ENCODE measurements at regions not wholly inside any gene's neighbourhood (a gene's known extent, or its start where the extent isn't known, plus 50 kb on each side); places are given as distances from the start of the nearest gene placed in this dataset.
"Not testable (repeated sequence)": the region's sequence is repeated elsewhere in the genome, so short reads cannot be mapped to it uniquely, and the experiment has no call there.

GRCh38 chrX:28124416-28124815, 143.2 kb upstream of the DCAF8L1 start:
- Histone ChIP-seq H3K36me3 (no peaks in the 10 kb centered on the region), H3K4me3 (no peak overlapping the region), H3K27me3 (no peaks in the 10 kb centered on the region), H3K9me3 (no peaks in the 10 kb centered on the region), H3K27ac (no peak overlapping the region), H3K4me1 (no peaks in the 10 kb centered on the region)
- DNase-seq (ENCODE audit: low spot score in 2 of 2), result no peak
- WGBS, result 79% methylated on average over 2 of the region's 2 CpGs
- no peak for TF ChIP-seq EP300 (IDR thresholded peaks at IDR 0.05)
- no peak for TF ChIP-seq CTCF (IDR thresholded peaks at IDR 0.05)
- TF ChIP-seq POLR2AphosphoS5 (IDR thresholded peaks at IDR 0.05), result no peak
- TF ChIP-seq POLR2A (IDR thresholded peaks at IDR 0.05), result no peak

DNA sequence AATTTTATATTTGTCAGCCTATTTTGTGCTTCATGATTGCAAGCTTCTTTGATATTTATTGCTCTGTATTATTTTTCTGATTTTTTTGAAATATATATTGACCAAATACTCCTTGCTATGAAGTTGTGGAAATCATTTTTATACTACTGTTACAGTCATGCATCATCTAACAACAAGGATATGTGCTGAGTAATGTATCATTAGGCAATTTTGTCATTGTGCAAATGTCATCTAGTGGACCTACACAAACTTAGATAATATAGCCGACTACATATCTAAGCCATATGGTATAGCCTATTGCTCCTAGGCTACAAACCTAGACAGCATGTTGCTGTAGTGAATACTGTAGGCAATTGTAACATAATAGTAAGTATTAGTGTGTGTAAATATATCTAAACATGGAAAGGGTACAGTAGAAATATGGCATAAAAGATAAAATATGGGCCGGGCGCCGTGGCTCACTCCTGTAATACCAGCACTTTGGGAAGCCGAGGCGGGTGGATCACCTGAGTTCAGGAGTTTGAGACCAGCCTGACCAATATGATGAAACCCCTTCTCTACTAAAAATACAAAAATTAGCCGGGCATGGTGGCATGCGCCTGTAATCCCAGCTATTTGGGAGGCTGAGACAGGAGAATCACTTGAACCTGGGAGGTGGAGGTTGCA, 139.5 kb upstream of the DCAF8L1 start:
- H3K27me3 ChIP-seq; DNase-seq (ENCODE audit: low spot score in 2 of 2); H3K9me3 ChIP-seq; H3K27ac ChIP-seq; H3K36me3 ChIP-seq; H3K4me1 ChIP-seq; H3K4me3 ChIP-seq: not testable (repeated sequence)
- 85% methylated on average over 8 of the region's 8 CpGs for WGBS

DNA sequence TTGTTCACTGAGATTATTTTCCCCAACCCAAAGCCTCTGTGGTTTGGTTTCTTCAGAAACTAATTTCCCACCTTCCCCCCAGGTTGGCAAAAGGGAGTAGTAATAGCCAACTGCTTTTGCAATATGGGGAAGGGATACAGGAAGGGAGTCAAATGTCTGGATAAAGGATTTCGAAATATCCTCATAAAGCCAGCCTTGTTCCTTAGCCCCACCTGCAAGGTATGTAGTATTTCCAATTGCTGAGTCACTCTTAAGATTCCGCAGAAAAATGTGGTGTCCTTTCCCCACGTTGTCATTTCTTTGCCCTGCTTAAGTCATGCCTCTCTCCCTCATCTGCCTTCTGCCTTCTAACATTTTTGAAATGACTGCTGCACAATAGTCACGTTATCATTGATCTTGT, 138.8 kb upstream of the DCAF8L1 start:
- DNase-seq (ENCODE audit: low spot score in 2 of 2), result no peak
- Histone ChIP-seq H3K9me3 (no peaks in the 10 kb centered on the region), H3K36me3 (no peaks in the 10 kb centered on the region), H3K4me3 (no peak overlapping the region), H3K27ac (no peak overlapping the region), H3K27me3 (no peaks in the 10 kb centered on the region), H3K4me1 (no peaks in the 10 kb centered on the region)
- WGBS, result 57% methylated on average over 4 of the region's 4 CpGs
- TF ChIP-seq POLR2AphosphoS5 (IDR thresholded peaks at IDR 0.05), result no peak
- TF ChIP-seq POLR2A (IDR thresholded peaks at IDR 0.05), result no peak
- no peak for TF ChIP-seq EP300 (IDR thresholded peaks at IDR 0.05)
- no peak for TF ChIP-seq CTCF (IDR thresholded peaks at IDR 0.05)

- Histone ChIP-seq H3K27me3 (no peaks in the 10 kb centered on the region), H3K4me3 (no peak overlapping the region), H3K27ac (no peak overlapping the region), H3K4me1 (no peaks in the 10 kb centered on the region), H3K9me3 (no peaks in the 10 kb centered on the region), H3K36me3 (no peaks in the 10 kb centered on the region)
- WGBS, result 37% methylated on average over 1 of the region's 1 CpG
- no peak for TF ChIP-seq EP300 (IDR thresholded peaks at IDR 0.05)
- no peak for TF ChIP-seq POLR2A (IDR thresholded peaks at IDR 0.05)
- no peak for TF ChIP-seq POLR2AphosphoS5 (IDR thresholded peaks at IDR 0.05)
- no peak for TF ChIP-seq CTCF (IDR thresholded peaks at IDR 0.05)
- no peak for DNase-seq (ENCODE audit: low spot score in 2 of 2)
These were observed 127.1 kb upstream of the DCAF8L1 start for GRCh38 chrX:28108186-28108945.

GRCh38 chrX:28099166-28099565, 117.9 kb upstream of the DCAF8L1 start:
- no peak overlapping the region for H3K4me3 ChIP-seq
- no peak for DNase-seq (ENCODE audit: low spot score in 2 of 2)
- no peaks in the 10 kb centered on the region for H3K36me3 ChIP-seq
- H3K4me1 ChIP-seq, result no peaks in the 10 kb centered on the region
- no peak overlapping the region for H3K27ac ChIP-seq
- no peak for TF ChIP-seq EP300 (IDR thresholded peaks at IDR 0.05)
- no peak for TF ChIP-seq POLR2A (IDR thresholded peaks at IDR 0.05)
- TF ChIP-seq POLR2AphosphoS5 (IDR thresholded peaks at IDR 0.05), result no peak
- no peak for TF ChIP-seq CTCF (IDR thresholded peaks at IDR 0.05)
- H3K9me3 ChIP-seq, result no peaks in the 10 kb centered on the region
- 37% methylated on average over 3 of the region's 3 CpGs for WGBS
- H3K27me3 ChIP-seq, result no peaks in the 10 kb centered on the region

All from suprapubic skin (tissue), 4 donors.